ENCODE measurements at regions not wholly inside any gene's neighbourhood (a gene's known extent, or its start where the extent isn't known, plus 50 kb on each side); places are given as distances from the start of the nearest gene placed in this dataset.

DNA sequence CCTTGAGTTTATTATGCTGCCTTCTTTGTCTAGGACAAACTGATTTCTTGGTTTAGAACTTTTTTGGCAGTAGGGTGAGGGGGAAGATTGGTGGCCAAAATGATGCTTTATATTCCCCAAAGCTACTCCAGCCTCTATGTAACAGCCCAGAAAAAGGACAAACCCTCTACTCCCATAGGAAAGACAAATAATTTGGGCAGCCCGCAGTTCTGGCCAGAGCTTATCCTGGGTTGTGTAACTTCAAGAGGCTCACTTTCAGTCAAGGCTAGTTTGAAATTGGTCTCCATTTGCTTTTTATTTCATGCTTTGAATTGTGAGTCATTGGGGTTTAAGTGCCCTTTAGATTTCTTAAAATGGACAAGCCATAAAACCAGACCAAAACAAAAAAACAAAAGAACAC lies 142.3 kb downstream of the OLFM4 start:
- TF ChIP-seq CTCF (IDR thresholded peaks at IDR 0.05), result no peak
- no peaks in the 10 kb centered on the region for H3K36me3 ChIP-seq
- H3K27ac ChIP-seq, result no peak overlapping the region
- intact Hi-C loops (cut with DNase I; ENCODE audit: low total_unique reads), result no loop called here
- H3K9me3 ChIP-seq, result no peaks in the 10 kb centered on the region
- H3K4me1 ChIP-seq, result no peaks in the 10 kb centered on the region
- no peak overlapping the region for H3K4me3 ChIP-seq
- DNase-seq, result peak in 1 of 2 donors; percentile 25
- peaks cover 0 to 9% of the 10 kb centered on the region in 2 donors for H3K27me3 ChIP-seq

GRCh38 chr13:53174545-53174944 lies 145.9 kb downstream of the OLFM4 start:
- intact Hi-C loops (cut with DNase I; ENCODE audit: low total_unique reads), result no loop called here
- Histone ChIP-seq H3K27me3 (peaks cover 0 to 5% of the 10 kb centered on the region in 2 donors), H3K4me3 (no peak overlapping the region), H3K9me3 (no peaks in the 10 kb centered on the region), H3K36me3 (no peaks in the 10 kb centered on the region), H3K4me1 (no peaks in the 10 kb centered on the region), H3K27ac (no peak overlapping the region)
- TF ChIP-seq CTCF (IDR thresholded peaks at IDR 0.05), result no peak
- DNase-seq, result no peak

DNA sequence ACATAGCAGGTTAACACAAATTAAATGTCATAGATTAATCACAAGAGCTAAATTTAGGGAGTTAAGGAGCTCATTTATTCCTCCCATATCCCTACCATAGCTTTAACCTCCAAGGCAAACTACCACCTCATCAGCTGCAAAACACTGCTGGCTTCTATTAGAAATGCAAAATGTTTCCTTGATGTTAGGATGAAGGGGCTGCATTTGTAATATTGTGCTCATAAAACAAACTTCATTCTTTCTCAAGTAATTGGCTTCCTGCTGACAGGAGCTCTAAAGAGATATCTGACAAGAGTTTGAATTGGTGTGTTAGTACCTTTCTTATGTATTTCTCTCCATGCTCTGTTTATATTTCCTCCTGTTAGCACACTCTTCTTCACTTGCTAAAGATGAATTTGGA lies 152.1 kb downstream of the OLFM4 start:
- Histone ChIP-seq H3K9me3 (no peaks in the 10 kb centered on the region), H3K36me3 (no peaks in the 10 kb centered on the region), H3K27ac (no peak overlapping the region), H3K4me1 (no peaks in the 10 kb centered on the region), H3K4me3 (no peak overlapping the region), H3K27me3 (no peaks in the 10 kb centered on the region)
- no peak for DNase-seq
- TF ChIP-seq CTCF (IDR thresholded peaks at IDR 0.05), result no peak
- intact Hi-C loops (cut with DNase I; ENCODE audit: low total_unique reads), result no loop called here

DNA sequence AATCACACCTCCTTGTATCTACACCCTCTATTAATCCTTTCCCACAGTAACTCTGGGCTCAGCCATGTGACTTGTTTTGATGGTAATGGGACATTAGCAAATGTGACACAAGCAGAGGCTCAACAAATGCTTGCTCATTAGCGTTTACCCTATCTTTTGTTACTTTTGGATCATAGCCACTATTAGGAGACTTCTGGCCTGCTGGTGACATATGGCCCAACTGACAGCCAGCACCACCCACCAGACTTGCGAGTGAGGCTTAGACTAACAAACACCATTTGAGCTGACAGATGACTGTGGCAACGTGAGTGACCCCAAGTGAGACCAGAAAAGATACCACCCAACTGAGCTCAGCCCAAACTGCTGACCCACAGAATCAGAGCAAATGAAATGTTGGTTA lies 154.1 kb downstream of the OLFM4 start:
- Histone ChIP-seq H3K4me3 (no peak overlapping the region), H3K36me3 (no peaks in the 10 kb centered on the region), H3K27ac (no peak overlapping the region), H3K27me3 (no peaks in the 10 kb centered on the region), H3K9me3 (no peaks in the 10 kb centered on the region), H3K4me1 (no peaks in the 10 kb centered on the region)
- DNase-seq, result no peak
- TF ChIP-seq CTCF (IDR thresholded peaks at IDR 0.05), result no peak
- intact Hi-C loops (cut with DNase I; ENCODE audit: low total_unique reads), result no loop called here

- intact Hi-C loops (cut with DNase I; ENCODE audit: low total_unique reads), result no loop called here
Measured at GRCh38 chr13:53188120-53188519, 159.5 kb downstream of the OLFM4 start.

More at GRCh38 chr13:53188120-53188519, 159.5 kb downstream of the OLFM4 start:
- Histone ChIP-seq H3K4me1 (no peaks in the 10 kb centered on the region), H3K27me3 (no peaks in the 10 kb centered on the region), H3K27ac (no peak overlapping the region), H3K4me3 (no peak overlapping the region), H3K36me3 (no peaks in the 10 kb centered on the region), H3K9me3 (no peaks in the 10 kb centered on the region)
- TF ChIP-seq CTCF (IDR thresholded peaks at IDR 0.05), result no peak
- DNase-seq, result no peak

Measured in tibial artery (tissue), 4 donors.